Skeletal muscle cell (primary cell): ENCODE measurements at regions not wholly inside any gene's neighbourhood (a gene's known extent, or its start where the extent isn't known, plus 50 kb on each side); places are given as distances from the start of the nearest gene placed in this dataset.

Experiments used
- DNase-seq: peaks from one replicate; pipeline ENCODE4 v3.0.0-alpha.2; 2010; ENCODE audit warnings: low read depth
- H3K4me3 ChIP-seq: 2 replicates; pipeline ENCODE4 v1.5.1; 2011; ENCODE audit warnings: low read depth, mild to moderate bottlenecking, control low read depth, low read length, moderate library complexity

DNA sequence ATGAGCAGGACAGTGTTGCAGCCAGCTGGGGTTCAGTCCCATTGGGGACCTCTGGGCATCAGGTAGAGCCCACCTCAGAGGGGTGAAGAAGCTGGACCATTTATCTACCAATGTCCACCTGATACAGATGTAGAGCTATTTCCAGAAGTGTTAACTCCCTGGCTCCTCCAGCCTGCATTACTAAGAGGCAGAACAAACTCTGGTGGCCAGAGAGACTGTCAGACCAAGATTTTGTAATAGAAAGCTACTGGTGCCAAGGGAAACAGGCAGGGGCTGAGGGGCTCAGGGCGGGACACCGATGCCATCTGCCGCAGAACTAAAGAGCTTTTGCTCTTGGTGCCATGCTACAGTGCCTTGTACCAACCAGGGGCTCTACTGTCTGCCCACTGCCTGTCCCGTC, 268.2 kb upstream of the HABP2 start:
- no peak overlapping the region for H3K4me3 ChIP-seq
- no peak for DNase-seq

GRCh38 chr10:113285305-113285704, 267.5 kb upstream of the HABP2 start:
- DNase-seq: no peak
- H3K4me3 ChIP-seq: no peak overlapping the region

- DNase-seq: no peak
- no peak overlapping the region for H3K4me3 ChIP-seq
Observed at GRCh38 chr10:113287592-113287991, 265.3 kb upstream of the HABP2 start.

DNA sequence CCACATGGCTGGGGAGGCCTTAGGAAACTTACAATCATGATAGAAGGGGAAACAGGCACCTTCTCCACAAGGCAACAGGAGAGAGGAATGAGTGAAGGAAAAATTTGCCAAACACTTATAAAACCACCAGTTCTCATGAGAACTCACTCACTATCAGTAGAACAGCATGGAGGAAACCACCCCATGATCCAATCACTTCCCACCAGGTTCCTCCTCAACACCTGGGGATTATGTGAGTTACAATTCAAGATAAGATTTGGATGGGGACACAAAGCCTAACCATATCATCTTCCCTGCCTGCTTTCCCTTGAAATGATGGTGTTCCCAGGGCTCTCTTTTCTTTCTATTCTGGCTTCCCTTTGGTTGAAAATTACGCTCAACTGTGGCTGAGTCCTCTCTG, 262.7 kb upstream of the HABP2 start:
- DNase-seq: no peak
- no peak overlapping the region for H3K4me3 ChIP-seq

GRCh38 chr10:113291413-113291812, 261.4 kb upstream of the HABP2 start:
- H3K4me3 ChIP-seq: no peak overlapping the region
- DNase-seq: no peak

- no peak for DNase-seq
- H3K4me3 ChIP-seq: no peak overlapping the region
Observed at GRCh38 chr10:113292086-113292485, 260.8 kb upstream of the HABP2 start.

GRCh38 chr10:113292743-113293142, 260.1 kb upstream of the HABP2 start:
- DNase-seq: no peak
- no peak overlapping the region for H3K4me3 ChIP-seq

DNA sequence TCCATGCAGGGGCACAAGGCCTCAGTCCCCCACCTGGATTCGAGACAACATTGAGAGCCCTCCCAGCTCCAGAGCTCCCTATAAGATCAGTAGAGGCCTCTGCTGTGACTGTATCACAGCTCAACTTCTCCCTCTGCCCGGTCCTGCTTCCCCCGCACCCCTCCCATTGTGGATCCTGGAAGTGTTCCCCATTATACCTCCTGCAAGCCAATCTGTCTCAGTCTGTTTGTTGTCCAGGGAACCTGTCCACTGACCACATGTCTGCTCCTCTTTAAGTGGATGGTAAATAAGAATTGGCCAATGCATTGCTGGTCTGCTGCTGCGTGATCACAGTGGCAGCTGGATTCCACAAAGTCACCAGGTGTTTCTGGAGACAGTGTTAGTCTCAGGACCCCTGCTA, 259.7 kb upstream of the HABP2 start:
- H3K4me3 ChIP-seq: no peak overlapping the region
- no peak for DNase-seq

DNA sequence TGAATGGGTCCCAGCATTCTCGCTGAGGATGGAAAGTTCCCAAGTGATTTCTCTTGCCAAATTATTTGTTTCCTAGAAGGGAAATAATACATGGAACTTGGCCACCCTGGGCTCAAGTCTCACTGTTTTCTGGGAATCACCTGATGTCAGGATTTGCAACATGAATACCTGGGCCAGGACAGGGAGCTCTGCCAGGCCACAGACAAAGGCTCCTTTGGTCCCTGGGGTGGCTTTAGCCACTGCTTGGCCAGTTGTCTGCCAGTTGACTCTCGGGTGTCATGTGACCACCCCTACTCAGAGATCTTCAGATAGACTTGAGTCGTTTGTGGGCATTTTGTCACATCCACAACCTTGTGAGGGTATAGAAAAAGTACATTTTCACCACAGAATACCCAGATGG, 258.0 kb upstream of the HABP2 start:
- no peak for DNase-seq
- no peak overlapping the region for H3K4me3 ChIP-seq

- DNase-seq: no peak
Observed at GRCh38 chr10:113297226-113297625, 255.6 kb upstream of the HABP2 start.

GRCh38 chr10:113298616-113299015, 254.2 kb upstream of the HABP2 start:
- DNase-seq: no peak
- H3K4me3 ChIP-seq: no peak overlapping the region

More at GRCh38 chr10:113297226-113297625, 255.6 kb upstream of the HABP2 start:
- H3K4me3 ChIP-seq: no peak overlapping the region

DNA sequence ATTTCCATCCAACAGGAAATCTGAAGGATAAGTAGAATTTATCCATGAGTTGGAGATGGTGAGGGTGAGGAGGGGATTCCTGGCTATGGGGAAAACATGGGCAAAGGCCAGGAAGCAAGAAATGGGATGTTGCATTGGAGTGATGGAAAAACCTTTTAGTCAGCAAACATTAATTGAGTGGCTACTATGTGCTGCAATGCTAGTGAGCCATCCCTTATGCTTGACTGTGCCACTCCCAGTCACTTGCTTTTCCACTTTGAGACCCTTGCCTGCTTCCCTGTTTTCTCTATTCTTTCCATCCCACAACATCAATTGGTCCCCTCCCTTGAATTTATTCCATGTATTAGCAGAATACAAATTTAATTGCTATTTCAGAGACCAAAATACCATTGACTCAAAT, 252.7 kb upstream of the HABP2 start:
- no peak overlapping the region for H3K4me3 ChIP-seq
- no peak for DNase-seq

DNA sequence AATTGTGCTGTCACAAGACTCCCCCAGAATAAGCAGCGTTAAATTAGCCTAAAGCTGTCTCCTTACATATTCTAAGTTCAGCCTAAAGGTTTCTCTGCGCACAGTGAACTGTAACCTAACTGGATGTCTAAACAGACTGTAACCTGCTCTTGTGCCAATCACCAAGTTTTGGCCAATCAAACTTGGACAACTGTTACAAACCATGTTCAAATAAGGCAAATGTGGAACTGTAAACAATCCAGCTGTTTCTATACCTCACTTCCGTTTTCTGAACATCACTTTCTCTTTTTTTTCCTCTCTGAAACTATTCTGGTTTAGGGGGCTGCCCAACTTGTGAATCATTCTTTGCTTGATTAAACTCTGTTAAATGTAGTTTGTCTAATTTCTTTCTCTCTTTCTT, 252.2 kb upstream of the HABP2 start:
- no peak for DNase-seq
- H3K4me3 ChIP-seq: no peak overlapping the region

DNA sequence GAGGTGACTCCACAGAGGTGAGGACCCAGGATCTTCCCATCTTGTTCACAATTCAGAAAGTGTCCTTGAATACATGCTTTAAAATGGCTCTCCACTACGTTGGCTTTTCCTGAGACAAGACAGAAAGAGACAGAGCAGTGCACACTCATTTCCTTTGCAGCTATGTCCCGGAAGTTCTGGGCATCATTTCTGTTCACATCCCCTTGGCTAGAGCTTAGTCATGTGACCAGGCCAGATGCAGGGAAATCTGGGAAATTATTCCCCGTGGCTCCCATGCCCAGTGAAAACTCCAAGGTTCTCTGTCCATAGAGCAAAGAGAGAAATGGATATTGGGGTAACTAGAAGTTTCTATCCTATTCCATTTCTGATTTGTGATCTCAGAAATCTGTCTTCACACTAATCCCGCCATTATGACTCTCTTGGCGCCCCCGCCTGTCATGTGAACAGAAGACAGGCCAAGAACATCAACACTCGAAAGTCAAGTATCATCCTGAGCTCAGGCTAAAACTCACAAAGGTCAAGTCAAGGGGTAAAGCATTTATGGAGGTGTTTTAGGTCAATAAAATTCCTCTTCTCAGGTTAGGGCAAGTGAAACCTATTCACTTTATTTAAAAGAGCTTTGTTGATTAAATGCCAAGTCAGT, 251.4 kb upstream of the HABP2 start:
- DNase-seq: no peak
- no peak overlapping the region for H3K4me3 ChIP-seq

DNA sequence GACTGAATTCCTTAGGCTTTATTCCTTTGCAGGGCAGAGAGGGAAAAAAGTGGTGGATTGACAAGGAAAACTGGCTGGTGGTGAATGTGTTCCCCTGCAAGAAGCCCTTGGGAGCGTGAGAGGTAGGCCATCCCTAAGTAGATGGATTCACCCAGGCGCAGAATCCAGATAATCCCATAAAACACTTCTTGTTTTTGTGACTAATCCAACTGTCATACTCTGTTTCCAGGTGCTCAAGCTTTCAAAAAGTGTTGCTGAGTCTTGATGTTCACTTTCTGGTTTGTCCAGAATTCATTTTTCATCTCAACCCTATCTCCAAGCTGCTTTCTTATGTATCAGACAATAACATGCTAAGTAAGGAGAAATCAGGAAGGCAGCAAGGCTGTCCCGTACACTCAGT, 250.8 kb upstream of the HABP2 start:
- no peak overlapping the region for H3K4me3 ChIP-seq
- no peak for DNase-seq

DNA sequence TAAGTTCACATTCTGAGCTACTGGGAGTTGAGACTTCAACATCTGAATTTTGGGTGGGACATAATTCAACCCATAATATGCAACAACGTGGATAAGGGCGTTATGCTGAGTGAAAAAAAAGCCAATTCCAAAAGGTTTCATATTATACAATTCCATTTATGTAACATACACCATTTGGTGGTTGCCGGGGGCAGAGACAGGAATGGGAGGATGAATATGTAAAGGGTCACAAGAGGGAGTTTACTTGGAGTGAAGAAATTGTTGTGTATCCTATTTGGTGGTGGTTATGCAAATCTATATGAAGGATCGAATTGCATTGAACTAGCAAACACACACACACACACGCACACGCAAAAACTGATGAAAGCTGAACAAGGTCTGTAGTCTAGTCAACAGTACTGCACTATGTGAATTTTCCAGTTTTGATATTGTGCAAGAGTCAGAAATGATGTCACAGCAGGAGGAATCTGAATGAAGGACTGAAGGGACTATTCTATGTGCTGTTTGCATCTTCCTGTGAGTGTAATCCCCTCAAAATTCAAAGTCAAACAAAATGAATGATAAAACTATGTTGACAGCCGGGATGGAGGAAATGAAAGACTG, 249.2 kb upstream of the HABP2 start:
- DNase-seq: peak; percentile 4

DNA sequence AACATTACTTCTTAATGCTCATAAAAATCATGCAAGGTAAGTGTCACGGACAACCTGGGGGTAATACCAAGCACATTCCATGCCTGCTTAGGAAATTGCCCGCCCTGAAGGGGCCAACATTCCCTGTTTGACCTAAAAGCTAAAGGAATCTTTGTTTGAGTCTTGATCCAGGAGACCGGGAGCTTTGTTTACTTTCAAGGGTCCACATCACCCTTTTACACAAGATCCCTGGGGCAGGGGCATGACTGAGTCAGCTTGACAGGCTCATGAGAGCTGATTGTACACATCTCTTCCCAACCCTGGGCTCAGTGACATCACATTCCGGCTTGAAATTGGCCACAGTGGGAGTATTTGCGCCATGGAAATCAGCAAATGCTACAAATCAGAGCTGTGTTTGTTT, 248.1 kb upstream of the HABP2 start:
- no peak overlapping the region for H3K4me3 ChIP-seq
- DNase-seq: no peak

More for the DNA sequence above, 249.2 kb upstream of the HABP2 start:
- H3K4me3 ChIP-seq: no peak overlapping the region

GRCh38 chr10:113305871-113306270, 247.0 kb upstream of the HABP2 start:
- DNase-seq: peak; percentile 27
- H3K4me3 ChIP-seq: no peak overlapping the region

- no peak overlapping the region for H3K4me3 ChIP-seq
- DNase-seq: no peak
Observed at GRCh38 chr10:113309791-113310190, 243.1 kb upstream of the HABP2 start.

GRCh38 chr10:113310347-113310746, 242.5 kb upstream of the HABP2 start:
- no peak for DNase-seq
- H3K4me3 ChIP-seq: no peak overlapping the region

- no peak for DNase-seq
- H3K4me3 ChIP-seq: no peak overlapping the region
Observed at GRCh38 chr10:113313048-113313602, 239.7 kb upstream of the HABP2 start.
